Chondrocyte (in vitro differentiated cells): ENCODE measurements at regions not wholly inside any gene's neighbourhood (a gene's known extent, or its start where the extent isn't known, plus 50 kb on each side); places are given as distances from the start of the nearest gene placed in this dataset.

Experiments used
- DNase-seq: peaks from one replicate; pipeline ENCODE4 v3.0.0; 2021; ENCODE audit warnings: mixed read lengths, low spot score
- H3K27ac Mint-ChIP-seq: one replicate; pipeline ENCODE4 v1.8.0; 2021; ENCODE audit warnings: mild to moderate bottlenecking, moderate library complexity, mixed read lengths; ENCODE audit not compliant: unreplicated experiment
- H3K27me3 Mint-ChIP-seq: 2 replicates; pipeline ENCODE4 v1.8.0; 2021; ENCODE audit warnings: low read depth, mixed read lengths
- H3K36me3 Mint-ChIP-seq: 2 replicates; pipeline ENCODE4 v1.8.0; 2021; ENCODE audit warnings: low read depth, mixed read lengths
- H3K4me1 Mint-ChIP-seq: 2 replicates; pipeline ENCODE4 v1.8.0; 2021; ENCODE audit warnings: low read depth, mild to moderate bottlenecking, mixed read lengths
- H3K4me3 Mint-ChIP-seq: one replicate; pipeline ENCODE4 v1.8.0; 2021; ENCODE audit warnings: mild to moderate bottlenecking, moderate library complexity, mixed read lengths; ENCODE audit not compliant: unreplicated experiment
- H3K9me3 Mint-ChIP-seq: 2 replicates; pipeline ENCODE4 v1.8.0; 2021; ENCODE audit warnings: low read depth, mixed read lengths
- CTCF ChIP-seq: fragments of 200-600 bp; sonication (generic); IDR thresholded peaks from 2 replicates; pipeline ENCODE4 v1.5.0; 2021; ENCODE audit warnings: antibody characterized with exemption, mild to moderate bottlenecking, moderate library complexity

GRCh38 chr6:168746013-168746412 is 305.0 kb downstream of the SMOC2 start:
- H3K9me3 Mint-ChIP-seq = peaks cover 5% of the 10 kb centered on the region
- H3K36me3 Mint-ChIP-seq = no peaks in the 10 kb centered on the region
- H3K27me3 Mint-ChIP-seq = no peaks in the 10 kb centered on the region
- H3K27ac Mint-ChIP-seq = peak overlapping the region; percentile 5
- no peak for TF ChIP-seq CTCF
- peaks cover 35% of the 10 kb centered on the region for H3K4me1 Mint-ChIP-seq
- DNase-seq = no peak
- H3K4me3 Mint-ChIP-seq = no peak overlapping the region

GRCh38 chr6:168744861-168745260 is 303.9 kb downstream of the SMOC2 start:
- Mint-ChIP-seq H3K27ac (no peak overlapping the region), H3K4me1 (peaks cover 36% of the 10 kb centered on the region), H3K36me3 (no peaks in the 10 kb centered on the region), H3K4me3 (no peak overlapping the region), H3K27me3 (no peaks in the 10 kb centered on the region), H3K9me3 (peaks cover 12% of the 10 kb centered on the region)
- no peak for DNase-seq
- no peak for TF ChIP-seq CTCF

- H3K27me3 Mint-ChIP-seq = no peaks in the 10 kb centered on the region
- TF ChIP-seq CTCF = no peak
- H3K36me3 Mint-ChIP-seq = no peaks in the 10 kb centered on the region
- no peak overlapping the region for H3K4me3 Mint-ChIP-seq
- peaks cover 14% of the 10 kb centered on the region for H3K9me3 Mint-ChIP-seq
- no peak for DNase-seq
- peaks cover 23% of the 10 kb centered on the region for H3K4me1 Mint-ChIP-seq
- no peak overlapping the region for H3K27ac Mint-ChIP-seq
Observed at GRCh38 chr6:168741942-168742782, 301.2 kb downstream of the SMOC2 start.

GRCh38 chr6:168741305-168741704 is 300.3 kb downstream of the SMOC2 start:
- no peak overlapping the region for H3K27ac Mint-ChIP-seq
- no peak for TF ChIP-seq CTCF
- DNase-seq = no peak
- H3K4me1 Mint-ChIP-seq = peaks cover 17% of the 10 kb centered on the region
- no peaks in the 10 kb centered on the region for H3K36me3 Mint-ChIP-seq
- no peak overlapping the region for H3K4me3 Mint-ChIP-seq
- peaks cover 14% of the 10 kb centered on the region for H3K9me3 Mint-ChIP-seq
- H3K27me3 Mint-ChIP-seq = no peaks in the 10 kb centered on the region

GRCh38 chr6:168739381-168739780 is 298.4 kb downstream of the SMOC2 start:
- Mint-ChIP-seq H3K4me3 (no peak overlapping the region), H3K36me3 (no peaks in the 10 kb centered on the region), H3K9me3 (peaks cover 14% of the 10 kb centered on the region), H3K27me3 (no peaks in the 10 kb centered on the region), H3K4me1 (peaks cover 11% of the 10 kb centered on the region), H3K27ac (no peak overlapping the region)
- no peak for DNase-seq
- TF ChIP-seq CTCF = no peak
